B cell (primary cell): ENCODE measurements at regions not wholly inside any gene's neighbourhood (a gene's known extent, or its start where the extent isn't known, plus 50 kb on each side); places are given as distances from the start of the nearest gene placed in this dataset.
"Not testable (repeated sequence)": the region's sequence is repeated elsewhere in the genome, so short reads cannot be mapped to it uniquely, and the experiment has no call there.

Source experiments
- ATAC-seq: fragments of 200-7000 bp; cut with Tn5 transposase; one replicate; pipeline ENCODE4 v1.10.0; 2021; ENCODE audit warnings: low read depth, mild to moderate bottlenecking, moderate number of reproducible peaks, moderate library complexity
- CTCF ChIA-PET: fragments of 350-600 bp; sonication (Branson Sonifier 250); formaldehyde crosslinking; loops from one replicate; lab custom pipeline; 2021; ENCODE audit warnings: antibody characterized with exemption, inconsistent platforms; lab: Charles Lee
- POLR2A ChIA-PET: fragments of 350-600 bp; sonication (Branson Sonifier 250); formaldehyde crosslinking; loops from one replicate; lab custom pipeline; 2021; ENCODE audit warnings: antibody characterized with exemption; lab: Charles Lee
- DNase-seq: peaks from one replicate; pipeline ENCODE4 v3.0.0; 2013
- H2AFZ ChIP-seq: 2 replicates; pipeline ENCODE4 v1.6.1; 2012; ENCODE audit warnings: mild to moderate bottlenecking, low read depth, low read length; ENCODE audit not compliant: insufficient read depth, poor library complexity, severe bottlenecking
- H3K27ac ChIP-seq, 2 donors: 1 replicate in 1 of 2; 2 replicates in 1 of 2; pipeline ENCODE4 v1.5.1; 2012 to 2013; ENCODE audit warnings: low read length in 2 of 2, mild to moderate bottlenecking in 2 of 2, moderate library complexity in 1 of 2
- H3K27me3 ChIP-seq, 4 experiments: fragments of 200-600 bp in 1 of 4; sonication (generic) in 1 of 4; replicated peaks in 1 of 4; 1 replicate in 2 of 4; 2 replicates in 2 of 4; pipeline versions ENCODE4 v1.6.1 to v1.7.0; 2013 to 2016; ENCODE audit warnings: low read length in 3 of 4, mild to moderate bottlenecking in 2 of 4, mixed read lengths in 1 of 4, moderate library complexity in 1 of 4; ENCODE audit not compliant: insufficient read depth in 4 of 4, control insufficient read depth in 3 of 4; ENCODE audit errors: control extremely low read depth in 1 of 4
- H3K36me3 ChIP-seq, 2 experiments: replicated peaks in 1 of 2; 1 replicate in 1 of 2; 2 replicates in 1 of 2; pipeline versions ENCODE4 v1.6.1 to v1.7.1; 2013; ENCODE audit warnings: low read length in 1 of 2; ENCODE audit not compliant: insufficient read depth in 2 of 2, control insufficient read depth in 1 of 2; ENCODE audit errors: control extremely low read depth in 1 of 2, extremely low read depth in 1 of 2
- H3K4me1 ChIP-seq, 2 donors: fragments of 200-600 bp in 1 of 2; sonication (generic) in 1 of 2; 1 replicate in 1 of 2; 2 replicates in 1 of 2; pipeline versions ENCODE4 v1.5.1 to v1.6.1; 2013 to 2017; ENCODE audit warnings: low read length in 2 of 2; ENCODE audit not compliant: control insufficient read depth in 2 of 2, insufficient read depth in 2 of 2
- H3K4me2 ChIP-seq: replicated peaks from 2 replicates; pipeline ENCODE3; 2012; ENCODE audit warnings: mild to moderate bottlenecking, low read depth, low read length; ENCODE audit not compliant: poor library complexity, severe bottlenecking
- H3K4me3 ChIP-seq, 5 experiments: fragments of 200-600 bp in 1 of 5; sonication (generic) in 1 of 5; 1 replicate in 3 of 5; 2 replicates in 2 of 5; pipeline versions ENCODE4 v1.5.1 to v1.7.0; 2011 to 2016; ENCODE audit warnings: low read length in 4 of 5, mild to moderate bottlenecking in 4 of 5, low read depth in 2 of 5, control low read depth in 1 of 5, moderate library complexity in 1 of 5; ENCODE audit not compliant: insufficient read depth in 1 of 5; ENCODE audit errors: control extremely low read depth in 1 of 5, extremely low read depth in 1 of 5
- H3K79me2 ChIP-seq: fragments of 200-600 bp; sonication (generic); one replicate; pipeline ENCODE4 v1.6.0; 2016; ENCODE audit warnings: low read length; ENCODE audit not compliant: control insufficient read depth, insufficient read depth
- H3K9ac ChIP-seq: fragments of 200-600 bp; sonication (generic); 2 replicates; pipeline ENCODE4 v1.6.1; 2017; ENCODE audit warnings: mild to moderate bottlenecking, low read length, moderate library complexity
- H3K9me3 ChIP-seq, 3 donors: one replicate each; pipeline versions ENCODE4 v1.6.1 to v1.7.1; 2013; ENCODE audit warnings: low read length in 2 of 3; ENCODE audit not compliant: control insufficient read depth in 2 of 3, insufficient read depth in 1 of 3; ENCODE audit errors: control extremely low read depth in 1 of 3
- H4K20me1 ChIP-seq: 2 replicates; pipeline ENCODE4 v1.6.0; 2012; ENCODE audit warnings: mild to moderate bottlenecking, low read length; ENCODE audit not compliant: insufficient read depth, control insufficient read depth, poor library complexity, severe bottlenecking
- H3K27ac Mint-ChIP-seq: one replicate; pipeline ENCODE4 v1.8.0; 2021; ENCODE audit warnings: mixed read lengths
- H3K27me3 Mint-ChIP-seq: one replicate; pipeline ENCODE4 v1.8.0; 2021; ENCODE audit warnings: mixed read lengths
- H3K4me1 Mint-ChIP-seq: one replicate; pipeline ENCODE4 v1.8.0; 2021; ENCODE audit warnings: mixed read lengths
- H3K4me3 Mint-ChIP-seq: one replicate; pipeline ENCODE4 v1.8.0; 2021; ENCODE audit warnings: mixed read lengths
- H3K9me3 Mint-ChIP-seq: one replicate; pipeline ENCODE4 v1.8.0; 2022; ENCODE audit warnings: mixed read lengths; ENCODE audit not compliant: insufficient read depth
- WGBS: methylation state at CpG from one replicate; pipeline ENCODE4 v1.1.5; 2013; ENCODE audit warnings: missing lambda C conversion rate; ENCODE audit not compliant: insufficient coverage; 5-methylcytosine and 5-hydroxymethylcytosine counted together
- intact Hi-C: fragments of 100-400 bp; cut with micrococcal nuclease; formaldehyde crosslinking; loops from one replicate; pipeline ENCODE4 v1.10.0; 2022

DNA sequence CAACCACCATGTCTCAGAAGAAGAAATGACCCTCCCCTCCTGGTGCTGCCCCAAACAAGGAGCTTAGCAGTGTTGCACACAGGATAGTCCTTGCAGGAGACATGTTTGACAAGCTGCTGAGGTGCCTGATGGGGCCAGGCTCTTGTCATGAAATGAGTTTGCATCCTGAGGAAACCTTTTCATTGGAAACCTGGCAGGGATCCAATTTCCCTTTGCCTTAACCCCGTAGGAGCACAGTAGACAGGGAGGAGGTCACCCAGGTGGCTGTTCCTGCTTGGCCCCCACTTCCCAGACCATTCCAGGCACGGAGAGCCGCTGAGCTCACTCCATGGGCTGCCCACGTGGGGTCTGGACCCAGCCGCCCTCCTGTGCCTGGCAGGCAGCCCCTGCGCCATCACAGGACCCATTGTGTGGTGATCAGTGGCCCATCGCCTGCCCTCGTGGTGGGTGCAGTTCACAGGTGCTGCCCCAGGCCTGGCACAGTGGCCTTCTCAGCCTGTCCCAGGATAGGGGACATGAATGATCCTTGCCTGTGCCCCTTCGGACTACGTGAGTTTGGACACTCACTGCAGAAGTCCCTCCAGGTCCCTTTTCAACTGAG is 247.4 kb downstream of the CCDC74A start:
- H3K79me2 ChIP-seq, H2AFZ ChIP-seq, H3K4me3 ChIP-seq, H3K27ac Mint-ChIP-seq, H3K9me3 ChIP-seq, POLR2A ChIA-PET, H3K4me1 Mint-ChIP-seq, H3K4me2 ChIP-seq, H3K9ac ChIP-seq, H3K27me3 ChIP-seq, H3K36me3 ChIP-seq, H3K27me3 Mint-ChIP-seq, ATAC-seq, H4K20me1 ChIP-seq, H3K4me1 ChIP-seq, H3K27ac ChIP-seq, H3K9me3 Mint-ChIP-seq, intact Hi-C loops, DNase-seq, H3K4me3 Mint-ChIP-seq, CTCF ChIA-PET: not testable (repeated sequence)
- 76% methylated on average over 8 of the region's 10 CpGs for WGBS

DNA sequence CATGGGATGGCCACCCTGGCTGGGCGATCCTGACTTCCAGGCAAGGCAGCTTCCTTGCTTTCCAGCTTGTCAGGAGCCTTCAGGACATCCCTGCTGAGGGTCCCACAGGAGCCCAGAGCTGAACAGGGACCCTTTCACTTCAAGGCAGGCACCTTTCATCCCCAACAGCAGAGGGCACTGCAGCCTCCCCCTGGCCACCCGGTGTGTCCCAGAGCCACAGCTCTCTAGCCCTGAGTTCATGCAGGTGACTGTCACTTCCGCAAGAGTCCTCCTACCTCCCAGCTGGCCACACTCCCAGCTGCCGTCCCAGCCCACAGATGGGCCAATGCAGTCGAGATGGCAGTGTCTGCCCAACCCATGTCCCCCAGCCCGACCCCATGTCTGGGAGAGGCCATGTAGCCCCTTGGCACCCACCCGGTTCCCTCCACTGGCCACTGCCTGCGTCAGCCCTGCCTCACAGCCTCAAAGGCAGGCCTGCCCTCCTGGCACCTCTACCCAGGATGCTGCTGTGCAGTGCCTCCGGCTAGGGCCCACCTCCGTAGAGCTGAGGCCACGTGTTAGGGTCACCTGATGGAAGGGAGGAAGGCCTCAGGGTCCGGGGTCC is 248.3 kb downstream of the CCDC74A start:
- H3K79me2 ChIP-seq, H3K4me1 Mint-ChIP-seq, H4K20me1 ChIP-seq, CTCF ChIA-PET, H3K27me3 Mint-ChIP-seq, POLR2A ChIA-PET, H2AFZ ChIP-seq, H3K4me1 ChIP-seq, H3K4me3 Mint-ChIP-seq, H3K4me3 ChIP-seq, H3K36me3 ChIP-seq, H3K9me3 ChIP-seq, H3K9ac ChIP-seq, H3K27ac Mint-ChIP-seq, H3K27ac ChIP-seq, DNase-seq, H3K9me3 Mint-ChIP-seq, ATAC-seq, H3K27me3 ChIP-seq, intact Hi-C loops, H3K4me2 ChIP-seq: not testable (repeated sequence)
- whole genome bisulfite sequencing = 85% methylated on average over 7 of the region's 12 CpGs

DNA sequence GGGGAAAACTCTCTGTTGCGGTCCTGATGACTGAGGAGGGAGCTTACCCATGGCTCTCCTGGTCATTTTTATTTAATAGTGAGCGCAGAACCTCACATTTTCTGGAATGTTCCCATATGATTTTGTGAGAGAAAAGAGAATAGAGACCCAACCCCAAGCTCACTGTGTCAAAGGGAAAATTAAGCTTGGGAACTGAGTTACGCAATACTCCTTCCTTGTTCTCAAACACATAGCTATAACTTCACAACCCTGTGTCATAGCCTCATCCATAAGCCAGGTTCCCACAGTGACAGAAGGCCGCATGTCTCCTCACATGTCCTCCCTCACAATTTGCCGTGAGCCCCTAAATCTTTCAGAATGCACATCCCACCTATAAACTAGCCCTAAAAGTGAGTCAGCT is 252.8 kb downstream of the CCDC74A start:
- CTCF ChIA-PET, H3K27me3 ChIP-seq, H4K20me1 ChIP-seq, H3K9me3 Mint-ChIP-seq, H3K27ac ChIP-seq, H3K4me2 ChIP-seq, POLR2A ChIA-PET, H3K9me3 ChIP-seq, intact Hi-C loops, H3K79me2 ChIP-seq, H3K27ac Mint-ChIP-seq, H3K9ac ChIP-seq, H3K4me3 Mint-ChIP-seq, H3K4me3 ChIP-seq, H3K36me3 ChIP-seq, DNase-seq, H3K4me1 Mint-ChIP-seq, H3K4me1 ChIP-seq, ATAC-seq, H2AFZ ChIP-seq: not testable (repeated sequence)
- no CpG with 5 or more reads among the region's 5 CpGs for WGBS
- peaks cover 22% of the 10 kb centered on the region for H3K27me3 Mint-ChIP-seq
